ENCODE measurements at regions not wholly inside any gene's neighbourhood (a gene's known extent, or its start where the extent isn't known, plus 50 kb on each side); places are given as distances from the start of the nearest gene placed in this dataset.

- no peaks in the 10 kb centered on the region for H3K4me1 Mint-ChIP-seq (ENCODE audit: low read depth in 2 of 2)
- H3K9me3 Mint-ChIP-seq: peaks cover 2% of the 10 kb centered on the region
- peaks cover 2 to 5% of the 10 kb centered on the region in 2 donors for H3K27me3 Mint-ChIP-seq
- no peak overlapping the region for H3K27ac Mint-ChIP-seq
- ATAC-seq (no peak), DNase-seq (ENCODE audit: low spot score) (no peak)
- H3K4me3 Mint-ChIP-seq: no peak overlapping the region
- no peaks in the 10 kb centered on the region for H3K36me3 Mint-ChIP-seq
Observed at GRCh38 chr3:8080464-8080863, 421.2 kb upstream of the LMCD1 start.

- Mint-ChIP-seq H3K36me3 (no peaks in the 10 kb centered on the region), H3K9me3 (peaks cover 2% of the 10 kb centered on the region), H3K4me3 (no peak overlapping the region), H3K27ac (no peak overlapping the region), H3K4me1 (ENCODE audit: low read depth in 2 of 2) (no peaks in the 10 kb centered on the region), H3K27me3 (peaks cover 4 to 5% of the 10 kb centered on the region in 2 donors)
- no peak for DNase-seq (ENCODE audit: low spot score)
- no peak for ATAC-seq
Observed at GRCh38 chr3:8085498-8085897, 416.1 kb upstream of the LMCD1 start.

GRCh38 chr3:8087951-8088350, 413.7 kb upstream of the LMCD1 start:
- Mint-ChIP-seq H3K4me1 (ENCODE audit: low read depth in 2 of 2) (no peaks in the 10 kb centered on the region), H3K4me3 (no peak overlapping the region), H3K27me3 (peaks cover 0 to 2% of the 10 kb centered on the region in 2 donors), H3K36me3 (no peaks in the 10 kb centered on the region), H3K27ac (no peak overlapping the region), H3K9me3 (no peaks in the 10 kb centered on the region)
- no peak for ATAC-seq
- DNase-seq (ENCODE audit: low spot score): no peak

- no peaks in the 10 kb centered on the region for H3K9me3 Mint-ChIP-seq
Observed at GRCh38 chr3:8094415-8094814, 407.2 kb upstream of the LMCD1 start.

GRCh38 chr3:8095724-8096123, 405.9 kb upstream of the LMCD1 start:
- Mint-ChIP-seq H3K27ac (no peak overlapping the region), H3K27me3 (no peaks in the 10 kb centered on the region), H3K4me1 (ENCODE audit: low read depth in 2 of 2) (no peaks in the 10 kb centered on the region), H3K36me3 (no peaks in the 10 kb centered on the region), H3K4me3 (no peak overlapping the region), H3K9me3 (no peaks in the 10 kb centered on the region)
- no peak for DNase-seq (ENCODE audit: low spot score)
- no peak for ATAC-seq

More at GRCh38 chr3:8094415-8094814, 407.2 kb upstream of the LMCD1 start:
- Mint-ChIP-seq H3K27me3 (no peaks in the 10 kb centered on the region), H3K36me3 (no peaks in the 10 kb centered on the region), H3K27ac (no peak overlapping the region), H3K4me3 (no peak overlapping the region), H3K4me1 (ENCODE audit: low read depth in 2 of 2) (no peaks in the 10 kb centered on the region)
- DNase-seq (ENCODE audit: low spot score) (no peak), ATAC-seq (no peak)

- DNase-seq (ENCODE audit: low spot score) (no peak), ATAC-seq (no peak)
- Mint-ChIP-seq H3K4me3 (no peak overlapping the region), H3K36me3 (no peaks in the 10 kb centered on the region), H3K9me3 (no peaks in the 10 kb centered on the region), H3K27ac (no peak overlapping the region), H3K27me3 (peaks cover 5 to 8% of the 10 kb centered on the region in 2 donors), H3K4me1 (ENCODE audit: low read depth in 2 of 2) (no peaks in the 10 kb centered on the region)
Observed at GRCh38 chr3:8097690-8098089, 403.9 kb upstream of the LMCD1 start.

GRCh38 chr3:8103954-8104353, 397.7 kb upstream of the LMCD1 start:
- H3K27ac Mint-ChIP-seq: no peak overlapping the region
- no peak overlapping the region for H3K4me3 Mint-ChIP-seq
- peaks cover 10 to 12% of the 10 kb centered on the region in 2 donors for H3K27me3 Mint-ChIP-seq

GRCh38 chr3:8106921-8107320, 394.7 kb upstream of the LMCD1 start:
- Mint-ChIP-seq H3K36me3 (no peaks in the 10 kb centered on the region), H3K27ac (no peak overlapping the region), H3K9me3 (no peaks in the 10 kb centered on the region), H3K4me3 (no peak overlapping the region), H3K27me3 (peaks cover 10 to 11% of the 10 kb centered on the region in 2 donors), H3K4me1 (ENCODE audit: low read depth in 2 of 2) (no peaks in the 10 kb centered on the region)
- ATAC-seq: no peak
- no peak for DNase-seq (ENCODE audit: low spot score)

More at GRCh38 chr3:8103954-8104353, 397.7 kb upstream of the LMCD1 start:
- DNase-seq (ENCODE audit: low spot score) (no peak), ATAC-seq (no peak)
- no peaks in the 10 kb centered on the region for H3K4me1 Mint-ChIP-seq (ENCODE audit: low read depth in 2 of 2)
- no peaks in the 10 kb centered on the region for H3K36me3 Mint-ChIP-seq
- no peaks in the 10 kb centered on the region for H3K9me3 Mint-ChIP-seq

GRCh38 chr3:8110966-8111798, 390.4 kb upstream of the LMCD1 start:
- no peaks in the 10 kb centered on the region for H3K36me3 Mint-ChIP-seq
- H3K9me3 Mint-ChIP-seq: no peaks in the 10 kb centered on the region
- H3K4me1 Mint-ChIP-seq (ENCODE audit: low read depth in 2 of 2): no peaks in the 10 kb centered on the region
- peak; percentile 64 for DNase-seq (ENCODE audit: low spot score)
- ATAC-seq: peak; percentile 65 to 79
- H3K4me3 Mint-ChIP-seq: peak overlapping the region; percentile 32
- peaks cover 2 to 8% of the 10 kb centered on the region in 2 donors for H3K27me3 Mint-ChIP-seq
- H3K27ac Mint-ChIP-seq: no peak overlapping the region

GRCh38 chr3:8112587-8112986, 389.0 kb upstream of the LMCD1 start:
- H3K4me1 Mint-ChIP-seq (ENCODE audit: low read depth in 2 of 2): no peaks in the 10 kb centered on the region
- H3K36me3 Mint-ChIP-seq: no peaks in the 10 kb centered on the region
- no peak for ATAC-seq
- H3K27ac Mint-ChIP-seq: no peak overlapping the region
- H3K4me3 Mint-ChIP-seq: no peak overlapping the region
- DNase-seq (ENCODE audit: low spot score): no peak
- H3K9me3 Mint-ChIP-seq: no peaks in the 10 kb centered on the region
- peaks cover 5 to 14% of the 10 kb centered on the region in 2 donors for H3K27me3 Mint-ChIP-seq

GRCh38 chr3:8113626-8114025, 388.0 kb upstream of the LMCD1 start:
- H3K36me3 Mint-ChIP-seq: no peaks in the 10 kb centered on the region
- no peak overlapping the region for H3K4me3 Mint-ChIP-seq
- DNase-seq (ENCODE audit: low spot score) (no peak), ATAC-seq (no peak)
- no peak overlapping the region for H3K27ac Mint-ChIP-seq
- no peaks in the 10 kb centered on the region for H3K9me3 Mint-ChIP-seq
- H3K4me1 Mint-ChIP-seq (ENCODE audit: low read depth in 2 of 2): no peaks in the 10 kb centered on the region
- H3K27me3 Mint-ChIP-seq: peaks cover 10 to 19% of the 10 kb centered on the region in 2 donors

GRCh38 chr3:8128686-8129085, 372.9 kb upstream of the LMCD1 start:
- Mint-ChIP-seq H3K4me1 (ENCODE audit: low read depth in 2 of 2) (no peaks in the 10 kb centered on the region), H3K27ac (no peak overlapping the region), H3K9me3 (no peaks in the 10 kb centered on the region), H3K36me3 (no peaks in the 10 kb centered on the region), H3K27me3 (peaks cover 0 to 4% of the 10 kb centered on the region in 2 donors), H3K4me3 (no peak overlapping the region)
- ATAC-seq: no peak
- DNase-seq (ENCODE audit: low spot score): no peak

- Mint-ChIP-seq H3K4me1 (ENCODE audit: low read depth in 2 of 2) (no peaks in the 10 kb centered on the region), H3K4me3 (no peak overlapping the region), H3K27me3 (peaks cover 2 to 8% of the 10 kb centered on the region in 2 donors), H3K27ac (no peak overlapping the region), H3K9me3 (no peaks in the 10 kb centered on the region), H3K36me3 (no peaks in the 10 kb centered on the region)
- ATAC-seq: no peak
- DNase-seq (ENCODE audit: low spot score): no peak
Observed at GRCh38 chr3:8136553-8136952, 365.1 kb upstream of the LMCD1 start.

- DNase-seq (ENCODE audit: low spot score): no peak
- H3K27ac Mint-ChIP-seq: no peak overlapping the region
- H3K4me3 Mint-ChIP-seq: no peak overlapping the region
- H3K27me3 Mint-ChIP-seq: peaks cover 0 to 3% of the 10 kb centered on the region in 2 donors
- no peaks in the 10 kb centered on the region for H3K36me3 Mint-ChIP-seq
- H3K9me3 Mint-ChIP-seq: no peaks in the 10 kb centered on the region
- H3K4me1 Mint-ChIP-seq (ENCODE audit: low read depth in 2 of 2): no peaks in the 10 kb centered on the region
- ATAC-seq: no peak
Observed at GRCh38 chr3:8143186-8143585, 358.4 kb upstream of the LMCD1 start.

GRCh38 chr3:8145661-8146060, 356.0 kb upstream of the LMCD1 start:
- ATAC-seq (no peak), DNase-seq (ENCODE audit: low spot score) (no peak)
- Mint-ChIP-seq H3K36me3 (no peaks in the 10 kb centered on the region), H3K4me1 (ENCODE audit: low read depth in 2 of 2) (no peaks in the 10 kb centered on the region), H3K4me3 (no peak overlapping the region), H3K27me3 (peaks cover 3 to 5% of the 10 kb centered on the region in 2 donors), H3K9me3 (no peaks in the 10 kb centered on the region), H3K27ac (no peak overlapping the region)

Measured in natural killer cell treated with Interleukin-12 subunit alpha and Interleukin-12 subunit beta and Interleukin-15 and Interleukin-18, amount 100 ng/mL, for 72 hours (primary cell).